Lower leg skin (tissue), 4 donors: ENCODE measurements at regions not wholly inside any gene's neighbourhood (a gene's known extent, or its start where the extent isn't known, plus 50 kb on each side); places are given as distances from the start of the nearest gene placed in this dataset.

Experiments used
- DNase-seq, 2 donors: peaks; one replicate each; pipeline ENCODE4 v3.0.0-alpha.2; 2019; ENCODE audit warnings: low spot score in 2 of 2
- H3K4me3 ChIP-seq: fragments of 200-600 bp; sonication (generic); 2 replicates; pipeline ENCODE4 v1.5.1; 2017; ENCODE audit warnings: mild to moderate bottlenecking, low read depth; ENCODE audit not compliant: poor library complexity, severe bottlenecking
- CTCF ChIP-seq, 3 donors: fragments of 450-650 bp; IDR thresholded peaks; one replicate each; pipeline ENCODE4 v1.5.1; 2016; ENCODE audit warnings: antibody characterized with exemption in 3 of 3, mild to moderate bottlenecking in 3 of 3, moderate library complexity in 2 of 3
- POLR2A ChIP-seq, 2 donors: fragments of 450-650 bp; IDR thresholded peaks; one replicate each; pipeline ENCODE4 v1.6.1; 2016 to 2017; ENCODE audit warnings: antibody characterized with exemption in 2 of 2, mild to moderate bottlenecking in 1 of 2, moderate library complexity in 1 of 2
- WGBS, 2 donors: methylation state at CpG; one replicate each; pipeline ENCODE4 v1.1.5; 2018; 5-methylcytosine and 5-hydroxymethylcytosine counted together
- intact Hi-C: fragments of 100-400 bp; cut with DNase I; formaldehyde crosslinking; loops from one replicate; pipeline ENCODE4 v1.15.0; 2023; ENCODE audit warnings: low total_unique reads

GRCh38 chr4:81771721-81772120 lies 300.0 kb upstream of the RASGEF1B start:
- intact Hi-C loops: no loop called here
- DNase-seq: no peak
- no peak overlapping the region for H3K4me3 ChIP-seq
- WGBS, 2 donors: 65 to 82% methylated on average over 1 of the region's 1 CpG
- no peak for TF ChIP-seq CTCF (IDR thresholded peaks at IDR 0.05)

DNA sequence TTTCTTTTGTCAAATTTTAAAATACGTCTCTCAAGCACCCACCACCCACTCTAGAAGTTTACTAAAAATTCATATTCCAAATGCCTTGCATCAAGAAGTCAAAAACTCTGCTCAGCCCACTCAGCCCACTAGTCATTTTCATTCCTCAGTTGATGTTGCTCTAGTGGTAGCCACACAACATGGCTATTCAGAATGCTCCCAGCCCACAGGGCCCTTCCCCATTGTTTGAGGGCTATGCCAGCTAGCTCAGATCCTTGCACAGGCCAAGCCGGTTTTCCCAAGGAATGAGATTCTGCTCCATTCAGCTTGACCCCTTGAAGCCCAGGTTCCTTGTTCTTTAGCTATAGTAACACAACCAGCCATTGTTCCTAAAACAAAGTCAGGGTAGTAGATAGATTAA lies 297.5 kb upstream of the RASGEF1B start:
- H3K4me3 ChIP-seq: no peak overlapping the region
- no peak for DNase-seq
- intact Hi-C loops: no loop called here
- WGBS, 2 donors: 90 to 94% methylated on average over 2 of the region's 2 CpGs
- no peak for TF ChIP-seq CTCF (IDR thresholded peaks at IDR 0.05)
- no peak for TF ChIP-seq POLR2A (IDR thresholded peaks at IDR 0.05)

DNA sequence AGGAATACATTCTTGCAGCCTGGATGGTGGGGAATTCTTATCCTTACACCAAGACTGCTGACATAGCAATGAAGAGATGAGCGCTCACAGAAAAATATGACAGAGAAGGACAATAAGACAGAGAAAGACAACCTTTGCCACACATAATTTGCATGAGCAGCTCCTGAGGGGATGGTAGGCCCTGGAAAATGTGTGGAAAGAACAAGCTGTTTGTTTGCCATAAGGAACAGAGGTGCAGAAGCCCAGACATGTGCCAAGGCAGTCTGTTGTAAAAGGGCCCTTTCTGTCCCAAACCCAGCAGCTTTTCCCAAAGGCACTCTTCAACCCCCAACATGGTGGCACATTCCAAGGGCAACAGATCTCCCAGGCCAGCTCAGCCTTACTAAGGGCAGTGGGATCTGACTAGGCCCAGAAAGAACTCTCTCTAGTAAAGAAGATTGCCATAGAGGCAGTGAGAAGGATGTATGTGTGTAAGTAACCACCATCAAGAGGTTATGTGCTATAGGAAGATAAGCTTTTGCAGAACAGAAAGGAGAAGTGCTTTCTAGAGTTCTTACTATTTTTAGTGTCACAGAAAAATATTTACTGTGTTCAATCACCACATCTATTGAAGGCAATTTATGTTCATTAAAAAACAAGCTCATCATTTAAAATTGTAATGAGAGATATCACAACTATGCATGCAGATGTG lies 287.0 kb upstream of the RASGEF1B start:
- TF ChIP-seq CTCF (IDR thresholded peaks at IDR 0.05) (no peak), POLR2A (IDR thresholded peaks at IDR 0.05) (no peak)
- H3K4me3 ChIP-seq: no peak overlapping the region
- intact Hi-C loops: no loop called here
- no peak for DNase-seq
- WGBS, 2 donors: 97 to 98% methylated on average over 1 of the region's 1 CpG

DNA sequence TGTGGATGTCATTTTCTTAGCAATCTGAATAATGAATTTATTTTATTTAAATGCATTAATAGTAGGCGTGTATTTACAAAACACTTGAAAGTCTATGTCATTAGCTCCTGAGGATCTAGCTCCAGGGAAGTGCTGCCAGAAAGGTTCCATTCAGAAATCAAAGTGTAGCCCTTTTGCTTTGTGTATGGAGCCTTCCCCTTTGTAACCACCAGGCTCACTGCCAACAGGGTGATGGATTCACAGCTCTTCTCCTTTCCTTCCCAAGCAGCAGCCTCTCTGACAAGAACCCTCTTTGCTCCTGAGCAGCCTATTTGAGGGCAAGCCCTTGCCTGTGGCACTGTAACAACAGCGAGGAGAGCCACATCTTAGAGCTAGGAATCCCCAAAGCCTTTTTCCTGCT lies 286.0 kb upstream of the RASGEF1B start:
- no peak overlapping the region for H3K4me3 ChIP-seq
- WGBS, 2 donors: 77 to 88% methylated on average over 2 of the region's 2 CpGs
- DNase-seq: no peak
- TF ChIP-seq CTCF (IDR thresholded peaks at IDR 0.05) (no peak), POLR2A (IDR thresholded peaks at IDR 0.05) (no peak)
- intact Hi-C loops: no loop called here

DNA sequence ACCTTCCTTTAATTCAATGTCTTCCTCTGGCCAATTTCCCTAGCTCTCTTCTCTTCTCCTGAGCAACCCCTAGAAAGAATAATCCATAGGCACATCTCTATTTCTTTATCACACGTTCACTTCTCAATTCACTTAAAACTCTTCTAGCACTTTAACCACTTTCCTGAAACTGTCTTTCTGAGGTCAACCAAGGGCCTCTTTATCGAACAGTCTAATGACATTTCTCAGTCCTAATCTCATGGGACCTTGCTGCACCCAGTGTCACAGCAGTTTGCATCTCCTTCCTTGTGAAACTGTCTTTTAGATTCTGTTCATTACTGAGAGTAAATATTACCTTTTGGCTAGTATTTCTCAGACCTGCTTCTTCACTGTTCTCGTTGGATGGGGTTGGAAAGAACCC lies 285.3 kb upstream of the RASGEF1B start:
- WGBS, 2 donors: 77 to 80% methylated on average over 3 of the region's 3 CpGs
- intact Hi-C loops: no loop called here
- TF ChIP-seq CTCF (IDR thresholded peaks at IDR 0.05) (no peak), POLR2A (IDR thresholded peaks at IDR 0.05) (no peak)

DNA sequence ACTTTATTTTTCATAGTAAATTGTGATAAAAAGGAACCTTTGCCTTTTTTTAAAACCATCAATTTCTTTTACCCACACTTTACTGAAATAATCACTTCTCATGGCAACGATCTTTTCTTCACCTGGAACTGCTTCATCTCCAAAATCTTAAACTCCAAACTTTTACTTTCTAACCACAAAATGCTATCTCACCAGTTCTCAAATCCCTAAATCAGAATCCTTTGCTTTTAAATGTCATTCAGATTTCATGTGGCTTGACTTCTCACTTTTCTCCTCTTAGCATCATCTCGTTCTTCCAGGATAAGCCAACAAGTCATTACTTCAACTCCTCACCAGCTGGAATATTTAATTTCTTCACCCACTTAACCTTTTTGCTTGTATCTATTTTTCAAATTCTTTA lies 284.3 kb upstream of the RASGEF1B start:
- 79 to 81% methylated on average over 2 of the region's 2 CpGs for WGBS, 2 donors
- TF ChIP-seq CTCF (IDR thresholded peaks at IDR 0.05) (no peak), POLR2A (IDR thresholded peaks at IDR 0.05) (no peak)
- no peak for DNase-seq
- intact Hi-C loops: no loop called here
- no peak overlapping the region for H3K4me3 ChIP-seq

More for the DNA sequence above, 285.3 kb upstream of the RASGEF1B start:
- no peak overlapping the region for H3K4me3 ChIP-seq
- no peak for DNase-seq
